Memory B cell (primary cell): ENCODE measurements at regions not wholly inside any gene's neighbourhood (a gene's known extent, or its start where the extent isn't known, plus 50 kb on each side); places are given as distances from the start of the nearest gene placed in this dataset.
"Not testable (repeated sequence)": the region's sequence is repeated elsewhere in the genome, so short reads cannot be mapped to it uniquely, and the experiment has no call there.

Experiments
- ATAC-seq: fragments of 150-1000 bp; cut with Tn5 transposase; 2 replicates; pipeline ENCODE4 v1.10.0; 2021; ENCODE audit warnings: low read depth, mild to moderate bottlenecking, moderate library complexity
- DNase-seq, 2 donors: peaks; one replicate each; pipeline ENCODE4 v3.0.0; 2022; ENCODE audit warnings: low spot score in 2 of 2
- H3K27ac Mint-ChIP-seq: one replicate; pipeline ENCODE4 v1.8.0; 2022; ENCODE audit warnings: mild to moderate bottlenecking, moderate library complexity, mixed read lengths
- H3K27me3 Mint-ChIP-seq: one replicate; pipeline ENCODE4 v1.8.0; 2022; ENCODE audit warnings: mixed read lengths
- H3K36me3 Mint-ChIP-seq: one replicate; pipeline ENCODE4 v1.8.0; 2022; ENCODE audit warnings: mild to moderate bottlenecking, mixed read lengths
- H3K4me1 Mint-ChIP-seq: one replicate; pipeline ENCODE4 v1.8.0; 2022; ENCODE audit warnings: mixed read lengths
- H3K4me3 Mint-ChIP-seq: one replicate; pipeline ENCODE4 v1.8.0; 2022; ENCODE audit warnings: mild to moderate bottlenecking, moderate library complexity, mixed read lengths
- H3K9me3 Mint-ChIP-seq: one replicate; pipeline ENCODE4 v1.8.0; 2022; ENCODE audit warnings: mixed read lengths

- ATAC-seq (no peak), DNase-seq (no peak)
- H3K4me3 Mint-ChIP-seq = no peak overlapping the region
- peaks cover 2% of the 10 kb centered on the region for H3K36me3 Mint-ChIP-seq
- H3K27me3 Mint-ChIP-seq = no peaks in the 10 kb centered on the region
- no peak overlapping the region for H3K27ac Mint-ChIP-seq
- no peaks in the 10 kb centered on the region for H3K4me1 Mint-ChIP-seq
- H3K9me3 Mint-ChIP-seq = peaks cover 10% of the 10 kb centered on the region
Measured at GRCh38 chr1:239987103-239987745, 104.5 kb upstream of the FMN2 start.

GRCh38 chr1:239989990-239990389, 101.7 kb upstream of the FMN2 start:
- ATAC-seq (no peak), DNase-seq (no peak)
- Mint-ChIP-seq H3K27me3 (peaks cover 2% of the 10 kb centered on the region), H3K4me1 (no peaks in the 10 kb centered on the region), H3K36me3 (no peaks in the 10 kb centered on the region), H3K4me3 (no peak overlapping the region), H3K9me3 (peaks cover 7% of the 10 kb centered on the region), H3K27ac (no peak overlapping the region)

GRCh38 chr1:239992566-239992965, 99.1 kb upstream of the FMN2 start:
- not testable (repeated sequence) for ATAC-seq, DNase-seq, H3K27me3 Mint-ChIP-seq, H3K36me3 Mint-ChIP-seq, H3K9me3 Mint-ChIP-seq, H3K4me3 Mint-ChIP-seq, H3K27ac Mint-ChIP-seq, H3K4me1 Mint-ChIP-seq

GRCh38 chr1:239993366-239993765, 98.3 kb upstream of the FMN2 start:
- no peak for ATAC-seq
- peaks cover 3% of the 10 kb centered on the region for H3K27me3 Mint-ChIP-seq
- H3K27ac Mint-ChIP-seq = no peak overlapping the region
- peaks cover 3% of the 10 kb centered on the region for H3K9me3 Mint-ChIP-seq
- H3K4me3 Mint-ChIP-seq = no peak overlapping the region
- no peaks in the 10 kb centered on the region for H3K4me1 Mint-ChIP-seq
- H3K36me3 Mint-ChIP-seq = peaks cover 2% of the 10 kb centered on the region
- DNase-seq = no peak

- Mint-ChIP-seq H3K4me1 (no peaks in the 10 kb centered on the region), H3K4me3 (no peak overlapping the region), H3K36me3 (peaks cover 2% of the 10 kb centered on the region), H3K9me3 (peaks cover 3% of the 10 kb centered on the region), H3K27me3 (peaks cover 5% of the 10 kb centered on the region), H3K27ac (no peak overlapping the region)
- DNase-seq (no peak), ATAC-seq (no peak)
Measured at GRCh38 chr1:239995281-239995680, 96.4 kb upstream of the FMN2 start.

GRCh38 chr1:239997160-239997514, 94.5 kb upstream of the FMN2 start:
- no peak for ATAC-seq
- Mint-ChIP-seq H3K27ac (no peak overlapping the region), H3K27me3 (peaks cover 5% of the 10 kb centered on the region), H3K9me3 (peaks cover 4% of the 10 kb centered on the region), H3K36me3 (peaks cover 2% of the 10 kb centered on the region), H3K4me3 (no peak overlapping the region), H3K4me1 (no peaks in the 10 kb centered on the region)
- DNase-seq = no peak

GRCh38 chr1:239997515-239998311, 94.0 kb upstream of the FMN2 start:
- ATAC-seq (no peak), DNase-seq (no peak)
- Mint-ChIP-seq H3K9me3 (peaks cover 3% of the 10 kb centered on the region), H3K4me1 (no peaks in the 10 kb centered on the region), H3K27me3 (peaks cover 4% of the 10 kb centered on the region), H3K36me3 (peaks cover 2% of the 10 kb centered on the region), H3K4me3 (no peak overlapping the region), H3K27ac (no peak overlapping the region)

GRCh38 chr1:239998312-239998649, 93.4 kb upstream of the FMN2 start:
- Mint-ChIP-seq H3K27ac (no peak overlapping the region), H3K27me3 (peaks cover 4% of the 10 kb centered on the region), H3K36me3 (peaks cover 2% of the 10 kb centered on the region), H3K4me3 (no peak overlapping the region), H3K4me1 (no peaks in the 10 kb centered on the region), H3K9me3 (peaks cover 3% of the 10 kb centered on the region)
- DNase-seq (no peak), ATAC-seq (no peak)

GRCh38 chr1:239999170-239999569, 92.5 kb upstream of the FMN2 start:
- peaks cover 2% of the 10 kb centered on the region for H3K36me3 Mint-ChIP-seq
- DNase-seq (no peak), ATAC-seq (no peak)
- H3K4me1 Mint-ChIP-seq = no peaks in the 10 kb centered on the region
- peaks cover 3% of the 10 kb centered on the region for H3K9me3 Mint-ChIP-seq
- peaks cover 4% of the 10 kb centered on the region for H3K27me3 Mint-ChIP-seq
- H3K27ac Mint-ChIP-seq = no peak overlapping the region
- H3K4me3 Mint-ChIP-seq = no peak overlapping the region

- no peaks in the 10 kb centered on the region for H3K4me1 Mint-ChIP-seq
- ATAC-seq (no peak), DNase-seq (no peak)
- H3K4me3 Mint-ChIP-seq = no peak overlapping the region
- peaks cover 4% of the 10 kb centered on the region for H3K27me3 Mint-ChIP-seq
- peaks cover 3% of the 10 kb centered on the region for H3K9me3 Mint-ChIP-seq
- H3K27ac Mint-ChIP-seq = no peak overlapping the region
- peaks cover 2% of the 10 kb centered on the region for H3K36me3 Mint-ChIP-seq
Measured at GRCh38 chr1:240000634-240001033, 91.0 kb upstream of the FMN2 start.

- Mint-ChIP-seq H3K4me3 (no peak overlapping the region), H3K36me3 (peaks cover 2% of the 10 kb centered on the region), H3K9me3 (peaks cover 3% of the 10 kb centered on the region), H3K4me1 (no peaks in the 10 kb centered on the region), H3K27ac (no peak overlapping the region), H3K27me3 (peaks cover 4% of the 10 kb centered on the region)
- DNase-seq (no peak), ATAC-seq (no peak)
Measured at GRCh38 chr1:240001177-240001740, 90.4 kb upstream of the FMN2 start.

GRCh38 chr1:240004086-240004749, 87.5 kb upstream of the FMN2 start:
- no peaks in the 10 kb centered on the region for H3K36me3 Mint-ChIP-seq
- no peak for DNase-seq
- H3K27me3 Mint-ChIP-seq = no peaks in the 10 kb centered on the region
- H3K4me3 Mint-ChIP-seq = no peak overlapping the region
- peaks cover 1% of the 10 kb centered on the region for H3K9me3 Mint-ChIP-seq
- no peak overlapping the region for H3K27ac Mint-ChIP-seq
- no peak for ATAC-seq
- no peaks in the 10 kb centered on the region for H3K4me1 Mint-ChIP-seq

GRCh38 chr1:240005997-240006650, 85.6 kb upstream of the FMN2 start:
- Mint-ChIP-seq H3K36me3 (no peaks in the 10 kb centered on the region), H3K4me1 (no peaks in the 10 kb centered on the region), H3K4me3 (no peak overlapping the region), H3K9me3 (peaks cover 8% of the 10 kb centered on the region), H3K27me3 (no peaks in the 10 kb centered on the region), H3K27ac (no peak overlapping the region)
- no peak for ATAC-seq
- DNase-seq = no peak

- no peak for ATAC-seq
- H3K4me1 Mint-ChIP-seq = no peaks in the 10 kb centered on the region
Measured at GRCh38 chr1:240008298-240008697, 83.4 kb upstream of the FMN2 start.

More at GRCh38 chr1:240008298-240008697, 83.4 kb upstream of the FMN2 start:
- Mint-ChIP-seq H3K9me3 (peaks cover 8% of the 10 kb centered on the region), H3K27me3 (no peaks in the 10 kb centered on the region), H3K27ac (no peak overlapping the region), H3K4me3 (no peak overlapping the region), H3K36me3 (no peaks in the 10 kb centered on the region)
- no peak for DNase-seq
